Mesendoderm (in vitro differentiated cells): ENCODE measurements at regions not wholly inside any gene's neighbourhood (a gene's known extent, or its start where the extent isn't known, plus 50 kb on each side); places are given as distances from the start of the nearest gene placed in this dataset.

Source experiments
- DNase-seq: peaks from one replicate; pipeline ENCODE4 v3.0.0; 2013
- H2AK5ac ChIP-seq: 2 replicates; pipeline ENCODE4 v1.6.1; 2013; ENCODE audit warnings: low read length, inconsistent platforms
- H2BK120ac ChIP-seq: 2 replicates; pipeline ENCODE4 v1.6.1; 2013; ENCODE audit warnings: low read depth, mild to moderate bottlenecking, low read length, moderate library complexity, mixed read lengths
- H2BK15ac ChIP-seq: replicated peaks from 2 replicates; pipeline ENCODE4 v1.6.1; 2013; ENCODE audit warnings: low read depth, mild to moderate bottlenecking, moderate library complexity
- H2BK5ac ChIP-seq: 2 replicates; pipeline ENCODE4 v1.6.1; 2013; ENCODE audit warnings: low read length, inconsistent platforms
- H3K18ac ChIP-seq: 2 replicates; pipeline ENCODE4 v1.6.1; 2013; ENCODE audit warnings: mild to moderate bottlenecking, low read length, mixed read lengths
- H3K23ac ChIP-seq: one replicate; pipeline ENCODE4 v1.6.1; 2013; ENCODE audit warnings: low read length
- H3K27ac ChIP-seq: 2 replicates; pipeline ENCODE4 v1.5.1; 2013; ENCODE audit warnings: low read depth, mild to moderate bottlenecking, inconsistent platforms, low read length, moderate library complexity
- H3K27me3 ChIP-seq: 2 replicates; pipeline ENCODE4 v1.6.1; 2013; ENCODE audit warnings: low read length, control low read depth, mild to moderate bottlenecking, inconsistent platforms; ENCODE audit not compliant: insufficient read depth, poor library complexity
- H3K36me3 ChIP-seq: 2 replicates; pipeline ENCODE4 v1.6.1; 2013; ENCODE audit warnings: low read length, inconsistent platforms; ENCODE audit not compliant: control insufficient read depth, insufficient read depth
- H3K4ac ChIP-seq: one replicate; pipeline ENCODE4 v1.6.1; 2013; ENCODE audit warnings: low read depth, mild to moderate bottlenecking, low read length, moderate library complexity
- H3K4me1 ChIP-seq: 2 replicates; pipeline ENCODE4 v1.6.1; 2013; ENCODE audit warnings: low read depth, low read length, inconsistent platforms; ENCODE audit not compliant: control insufficient read depth
- H3K4me2 ChIP-seq: 2 replicates; pipeline ENCODE4 v1.6.1; 2013; ENCODE audit warnings: low read length
- H3K4me3 ChIP-seq: 2 replicates; pipeline ENCODE4 v1.5.1; 2013; ENCODE audit warnings: mild to moderate bottlenecking, low read length
- H3K56ac ChIP-seq: one replicate; pipeline ENCODE4 v1.6.1; 2013; ENCODE audit warnings: low read length
- H3K79me1 ChIP-seq: 2 replicates; pipeline ENCODE4 v1.6.1; 2013; ENCODE audit warnings: low read length, inconsistent platforms
- H3K79me2 ChIP-seq: 2 replicates; pipeline ENCODE4 v1.6.1; 2013; ENCODE audit warnings: mild to moderate bottlenecking, low read length; ENCODE audit not compliant: control insufficient read depth, insufficient read depth
- H3K9ac ChIP-seq: 2 replicates; pipeline ENCODE4 v1.6.1; 2013; ENCODE audit warnings: low read length, inconsistent platforms
- H4K5ac ChIP-seq: one replicate; pipeline ENCODE4 v1.6.1; 2013; ENCODE audit warnings: low read length
- H4K8ac ChIP-seq: one replicate; pipeline ENCODE4 v1.6.1; 2013; ENCODE audit warnings: low read depth, mild to moderate bottlenecking, control low read depth, low read length, moderate library complexity
- WGBS: extraction: QIAGEN DNeasy Blood & Tissue Kit; methylation state at CpG from one replicate; pipeline ENCODE4 v1.1.7; 2013; ENCODE audit warnings: low lambda C conversion rate, missing lambda C conversion rate; ENCODE audit not compliant: insufficient coverage; ENCODE audit errors: extremely low coverage; 5-methylcytosine and 5-hydroxymethylcytosine counted together

- H2BK120ac ChIP-seq = no peak overlapping the region
- H3K27ac ChIP-seq = no peak overlapping the region
- H3K36me3 ChIP-seq = no peaks in the 10 kb centered on the region
- H3K9ac ChIP-seq = no peak overlapping the region
- no peak overlapping the region for H3K56ac ChIP-seq
- H2BK15ac ChIP-seq = no peak overlapping the region
- no peak for DNase-seq
- H2AK5ac ChIP-seq = no peak overlapping the region
- H3K79me2 ChIP-seq = no peaks in the 10 kb centered on the region
- no peak overlapping the region for H3K23ac ChIP-seq
- H3K18ac ChIP-seq = peak overlapping the region; percentile 1
- H3K4me2 ChIP-seq = no peak overlapping the region
- no peak overlapping the region for H3K4me3 ChIP-seq
- WGBS = no CpG with 5 or more reads among the region's 1 CpG
- no peak overlapping the region for H2BK5ac ChIP-seq
- no peak overlapping the region for H4K8ac ChIP-seq
- H3K4ac ChIP-seq = no peak overlapping the region
- H3K4me1 ChIP-seq = peaks cover 2% of the 10 kb centered on the region
- no peaks in the 10 kb centered on the region for H3K27me3 ChIP-seq
- H4K5ac ChIP-seq = no peak overlapping the region
- no peaks in the 10 kb centered on the region for H3K79me1 ChIP-seq
Observed at GRCh38 chr3:170703121-170703588, 117.3 kb upstream of the SLC7A14 start.

GRCh38 chr3:170701696-170702678, 116.1 kb upstream of the SLC7A14 start:
- Histone ChIP-seq H3K36me3 (no peaks in the 10 kb centered on the region), H3K4me2 (no peak overlapping the region), H3K9ac (no peak overlapping the region), H3K18ac (peak overlapping the region; percentile 14), H3K27me3 (no peaks in the 10 kb centered on the region), H3K56ac (no peak overlapping the region), H3K23ac (no peak overlapping the region), H2BK120ac (no peak overlapping the region), H3K79me2 (no peaks in the 10 kb centered on the region), H2AK5ac (no peak overlapping the region), H3K79me1 (no peaks in the 10 kb centered on the region), H2BK5ac (no peak overlapping the region), H3K4me3 (no peak overlapping the region), H4K8ac (no peak overlapping the region), H3K27ac (no peak overlapping the region), H3K4ac (no peak overlapping the region), H2BK15ac (no peak overlapping the region), H3K4me1 (peaks cover 7% of the 10 kb centered on the region), H4K5ac (no peak overlapping the region)
- no CpG with 5 or more reads among the region's 4 CpGs for WGBS
- no peak for DNase-seq

GRCh38 chr3:170700054-170700404, 114.2 kb upstream of the SLC7A14 start:
- Histone ChIP-seq H3K4me1 (peaks cover 7% of the 10 kb centered on the region), H3K79me2 (no peaks in the 10 kb centered on the region), H3K4ac (no peak overlapping the region), H3K4me2 (no peak overlapping the region), H3K18ac (no peak overlapping the region), H2BK120ac (no peak overlapping the region), H3K56ac (no peak overlapping the region), H3K79me1 (no peaks in the 10 kb centered on the region), H3K23ac (no peak overlapping the region), H4K5ac (no peak overlapping the region), H3K27me3 (no peaks in the 10 kb centered on the region), H2BK15ac (no peak overlapping the region), H4K8ac (no peak overlapping the region), H3K9ac (no peak overlapping the region), H3K4me3 (no peak overlapping the region), H2BK5ac (no peak overlapping the region), H2AK5ac (no peak overlapping the region), H3K27ac (no peak overlapping the region), H3K36me3 (no peaks in the 10 kb centered on the region)
- no CpG with 5 or more reads among the region's 1 CpG for WGBS
- DNase-seq = no peak

GRCh38 chr3:170699158-170700053, 113.5 kb upstream of the SLC7A14 start:
- Histone ChIP-seq H3K56ac (peak overlapping the region; percentile 45), H3K27me3 (no peaks in the 10 kb centered on the region), H3K79me2 (no peaks in the 10 kb centered on the region), H3K4ac (peak overlapping the region; percentile 71), H4K5ac (no peak overlapping the region), H2AK5ac (peak overlapping the region; percentile 60), H3K79me1 (no peaks in the 10 kb centered on the region), H3K4me2 (no peak overlapping the region), H3K36me3 (no peaks in the 10 kb centered on the region), H2BK15ac (peak overlapping the region; percentile 2), H3K18ac (peak overlapping the region; percentile 39), H3K4me3 (no peak overlapping the region), H3K9ac (no peak overlapping the region), H3K23ac (no peak overlapping the region), H2BK120ac (peak overlapping the region; percentile 92), H3K27ac (no peak overlapping the region), H3K4me1 (peaks cover 7% of the 10 kb centered on the region), H2BK5ac (peak overlapping the region; percentile 74), H4K8ac (no peak overlapping the region)
- DNase-seq = no peak
- no CpG with 5 or more reads among the region's 8 CpGs for WGBS

GRCh38 chr3:170697908-170698307, 112.0 kb upstream of the SLC7A14 start:
- Histone ChIP-seq H3K9ac (no peak overlapping the region), H3K79me2 (no peaks in the 10 kb centered on the region), H4K5ac (no peak overlapping the region), H3K36me3 (no peaks in the 10 kb centered on the region), H3K4ac (no peak overlapping the region), H2BK120ac (peak overlapping the region; percentile 5), H3K79me1 (no peaks in the 10 kb centered on the region), H3K27me3 (no peaks in the 10 kb centered on the region), H3K4me1 (peaks cover 7% of the 10 kb centered on the region), H3K27ac (peak overlapping the region; percentile 53), H4K8ac (no peak overlapping the region), H3K18ac (no peak overlapping the region), H3K4me2 (no peak overlapping the region), H2BK5ac (peak overlapping the region; percentile 24), H2AK5ac (no peak overlapping the region), H3K23ac (no peak overlapping the region), H3K4me3 (no peak overlapping the region), H3K56ac (peak overlapping the region; percentile 63), H2BK15ac (no peak overlapping the region)
- WGBS = no CpG with 5 or more reads among the region's 3 CpGs
- peak; percentile 97 for DNase-seq
